Parathyroid adenoma (tissue), 2 donors: ENCODE measurements at regions not wholly inside any gene's neighbourhood (a gene's known extent, or its start where the extent isn't known, plus 50 kb on each side); places are given as distances from the start of the nearest gene placed in this dataset.
A peak's percentile ranks its signal among the peaks of the same experiment; 100 is the strongest.

Source experiments
- H2AFZ ChIP-seq: fragments of 300-600 bp; sonication (generic); one replicate; pipeline ENCODE4 v1.7.0; 2017; ENCODE audit warnings: antibody characterized with exemption, mild to moderate bottlenecking
- H3K27ac ChIP-seq: fragments of 300-600 bp; sonication (generic); one replicate; pipeline ENCODE4 v1.7.0; 2017
- H3K27me3 ChIP-seq: fragments of 300-600 bp; sonication (generic); one replicate; pipeline ENCODE4 v1.7.0; 2017; ENCODE audit warnings: low read length; ENCODE audit not compliant: control insufficient read depth, insufficient read depth
- H3K36me3 ChIP-seq: fragments of 300-600 bp; sonication (generic); one replicate; pipeline ENCODE4 v1.7.0; 2017; ENCODE audit warnings: low read length; ENCODE audit not compliant: control insufficient read depth, insufficient read depth
- H3K4me1 ChIP-seq: fragments of 300-600 bp; sonication (generic); one replicate; pipeline ENCODE4 v1.7.0; 2017; ENCODE audit warnings: control low read depth
- H3K4me2 ChIP-seq: fragments of 300-600 bp; sonication (generic); one replicate; pipeline ENCODE4 v1.7.0; 2017; ENCODE audit warnings: low read length
- H3K4me3 ChIP-seq: fragments of 300-600 bp; sonication (generic); one replicate; pipeline ENCODE4 v1.7.0; 2017; ENCODE audit warnings: low read depth, low read length
- H3K79me2 ChIP-seq: fragments of 300-600 bp; sonication (generic); one replicate; pipeline ENCODE4 v1.7.0; 2017; ENCODE audit warnings: control low read depth
- H3K9ac ChIP-seq: fragments of 300-600 bp; sonication (generic); one replicate; pipeline ENCODE4 v1.7.0; 2017; ENCODE audit warnings: mild to moderate bottlenecking
- H3K9me3 ChIP-seq: fragments of 300-600 bp; sonication (generic); one replicate; pipeline ENCODE4 v1.7.0; 2017; ENCODE audit warnings: low read length; ENCODE audit not compliant: control insufficient read depth
- TF ChIP-seq, protein P1 (sequence below): fragments of 300-600 bp; sonication (generic); IDR thresholded peaks from one replicate; pipeline ENCODE4 v1.7.0; 2017; ENCODE audit warnings: antibody characterized with exemption, mild to moderate bottlenecking
- donor health status: primary hyperparathyroidism.

DNA sequence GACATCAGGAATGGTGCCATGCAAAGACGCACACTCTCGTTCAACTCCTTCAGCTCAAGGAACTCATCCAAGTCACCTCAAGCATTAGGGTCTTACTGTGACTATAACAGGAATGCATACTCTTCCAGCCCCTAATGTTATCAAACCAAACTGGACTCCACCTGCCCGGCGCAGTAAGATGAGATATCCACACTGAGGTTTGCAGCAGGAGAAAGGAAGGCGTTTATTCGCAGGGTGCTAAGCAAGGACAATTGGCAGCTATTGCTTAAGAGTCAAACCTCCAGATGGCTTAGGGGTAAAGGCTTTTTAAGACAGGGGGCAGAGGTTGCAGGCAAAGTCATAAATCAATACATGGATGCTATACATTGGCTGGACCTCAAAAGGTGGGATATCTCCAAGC is 159.4 kb upstream of the TAB2 start:
- TF ChIP-seq, protein P1, sequence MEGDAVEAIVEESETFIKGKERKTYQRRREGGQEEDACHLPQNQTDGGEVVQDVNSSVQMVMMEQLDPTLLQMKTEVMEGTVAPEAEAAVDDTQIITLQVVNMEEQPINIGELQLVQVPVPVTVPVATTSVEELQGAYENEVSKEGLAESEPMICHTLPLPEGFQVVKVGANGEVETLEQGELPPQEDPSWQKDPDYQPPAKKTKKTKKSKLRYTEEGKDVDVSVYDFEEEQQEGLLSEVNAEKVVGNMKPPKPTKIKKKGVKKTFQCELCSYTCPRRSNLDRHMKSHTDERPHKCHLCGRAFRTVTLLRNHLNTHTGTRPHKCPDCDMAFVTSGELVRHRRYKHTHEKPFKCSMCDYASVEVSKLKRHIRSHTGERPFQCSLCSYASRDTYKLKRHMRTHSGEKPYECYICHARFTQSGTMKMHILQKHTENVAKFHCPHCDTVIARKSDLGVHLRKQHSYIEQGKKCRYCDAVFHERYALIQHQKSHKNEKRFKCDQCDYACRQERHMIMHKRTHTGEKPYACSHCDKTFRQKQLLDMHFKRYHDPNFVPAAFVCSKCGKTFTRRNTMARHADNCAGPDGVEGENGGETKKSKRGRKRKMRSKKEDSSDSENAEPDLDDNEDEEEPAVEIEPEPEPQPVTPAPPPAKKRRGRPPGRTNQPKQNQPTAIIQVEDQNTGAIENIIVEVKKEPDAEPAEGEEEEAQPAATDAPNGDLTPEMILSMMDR, result no peak
- no peak overlapping the region for H2AFZ ChIP-seq

DNA sequence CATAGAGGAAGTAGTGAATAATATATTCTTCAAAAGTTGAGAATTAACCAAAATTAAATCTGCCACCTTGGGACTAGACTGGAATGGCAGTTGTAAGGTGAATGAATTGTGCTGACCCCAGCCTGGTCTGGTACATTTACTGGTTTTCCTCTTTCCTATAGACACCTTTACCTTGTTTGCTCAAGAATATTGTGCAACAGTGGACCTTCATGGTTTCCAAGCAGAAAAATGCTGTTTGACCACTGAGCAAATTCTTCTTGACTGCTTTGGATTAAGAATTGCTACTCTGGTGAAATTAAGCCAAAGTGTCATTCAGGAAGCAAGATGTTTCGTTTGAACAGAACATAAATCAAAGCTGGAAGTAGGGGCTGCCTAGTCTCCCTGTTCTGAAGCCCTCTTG is 156.6 kb upstream of the TAB2 start:
- H3K4me3 ChIP-seq, result no peak overlapping the region
- TF ChIP-seq, protein P1, result no peak
- H3K27ac ChIP-seq, result no peak overlapping the region
- no peaks in the 10 kb centered on the region for H3K27me3 ChIP-seq
- H3K36me3 ChIP-seq, result no peaks in the 10 kb centered on the region
- H3K4me2 ChIP-seq, result no peak overlapping the region
- H3K4me1 ChIP-seq, result no peaks in the 10 kb centered on the region
- no peaks in the 10 kb centered on the region for H3K79me2 ChIP-seq
- H3K9me3 ChIP-seq, result no peaks in the 10 kb centered on the region
- no peak overlapping the region for H2AFZ ChIP-seq
- H3K9ac ChIP-seq, result no peak overlapping the region

More for the DNA sequence above, 159.4 kb upstream of the TAB2 start:
- H3K79me2 ChIP-seq, result no peaks in the 10 kb centered on the region
- no peak overlapping the region for H3K4me3 ChIP-seq
- no peaks in the 10 kb centered on the region for H3K4me1 ChIP-seq
- no peak overlapping the region for H3K4me2 ChIP-seq
- H3K9me3 ChIP-seq, result no peaks in the 10 kb centered on the region
- no peak overlapping the region for H3K9ac ChIP-seq
- no peak overlapping the region for H3K27ac ChIP-seq
- H3K36me3 ChIP-seq, result no peaks in the 10 kb centered on the region
- H3K27me3 ChIP-seq, result no peaks in the 10 kb centered on the region

DNA sequence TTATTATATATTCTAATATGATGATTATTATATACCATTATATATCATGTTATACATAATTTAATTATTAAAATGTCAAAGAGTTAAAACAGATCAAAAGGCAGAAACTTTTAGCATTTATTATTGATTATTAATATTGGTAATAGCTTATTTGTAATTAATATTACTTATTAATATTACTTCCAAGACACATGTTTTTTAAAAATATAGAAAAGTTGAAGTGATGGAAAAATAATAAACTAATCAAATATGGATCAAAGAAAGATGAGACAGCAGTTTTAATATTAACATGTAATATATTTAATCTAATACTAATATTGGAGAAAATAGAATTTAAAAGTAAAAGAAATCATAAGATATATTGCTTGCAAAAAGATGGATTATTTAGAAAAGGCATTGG is 154.6 kb upstream of the TAB2 start:
- no peaks in the 10 kb centered on the region for H3K79me2 ChIP-seq
- H3K27me3 ChIP-seq, result no peaks in the 10 kb centered on the region
- H3K9me3 ChIP-seq, result no peaks in the 10 kb centered on the region
- no peak overlapping the region for H3K4me3 ChIP-seq
- no peak overlapping the region for H3K9ac ChIP-seq
- TF ChIP-seq, protein P1, result no peak
- H2AFZ ChIP-seq, result no peak overlapping the region
- peaks cover 9% of the 10 kb centered on the region for H3K4me1 ChIP-seq
- H3K36me3 ChIP-seq, result no peaks in the 10 kb centered on the region
- H3K4me2 ChIP-seq, result no peak overlapping the region
- no peak overlapping the region for H3K27ac ChIP-seq

DNA sequence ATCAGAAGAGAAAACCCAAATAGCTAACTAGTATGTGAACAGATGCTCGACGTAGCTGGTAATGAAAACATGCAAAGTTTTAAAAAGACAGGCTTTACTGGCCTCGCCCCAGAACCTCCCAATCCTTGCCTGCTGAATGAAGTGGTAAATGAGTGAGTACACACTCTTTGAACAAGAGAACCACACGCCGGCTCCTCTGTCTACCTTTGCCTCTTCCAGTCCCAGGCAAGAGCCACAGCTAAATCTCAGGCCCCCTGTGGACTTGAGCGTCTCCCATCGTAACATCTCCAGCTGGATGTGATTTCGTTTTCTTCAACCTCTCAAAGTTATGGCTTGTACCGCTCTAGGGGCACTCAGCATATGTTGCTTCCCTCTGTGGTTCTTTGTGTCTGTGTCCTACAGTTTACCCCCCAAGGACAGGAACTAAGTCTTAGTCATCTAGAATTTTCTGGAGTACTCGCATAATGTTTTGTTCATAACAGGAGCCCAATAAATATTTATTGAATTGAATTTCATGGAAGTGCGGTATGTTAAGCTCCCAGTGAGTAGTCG is 153.2 kb upstream of the TAB2 start:
- no peak overlapping the region for H3K4me3 ChIP-seq
- H3K36me3 ChIP-seq, result no peaks in the 10 kb centered on the region
- no peak overlapping the region for H3K4me2 ChIP-seq
- H3K27me3 ChIP-seq, result no peaks in the 10 kb centered on the region
- H3K27ac ChIP-seq, result no peak overlapping the region
- no peaks in the 10 kb centered on the region for H3K79me2 ChIP-seq
- TF ChIP-seq, protein P1, result no peak
- H2AFZ ChIP-seq, result no peak overlapping the region
- H3K9ac ChIP-seq, result no peak overlapping the region
- H3K9me3 ChIP-seq, result no peaks in the 10 kb centered on the region
- H3K4me1 ChIP-seq, result peaks cover 9% of the 10 kb centered on the region

DNA sequence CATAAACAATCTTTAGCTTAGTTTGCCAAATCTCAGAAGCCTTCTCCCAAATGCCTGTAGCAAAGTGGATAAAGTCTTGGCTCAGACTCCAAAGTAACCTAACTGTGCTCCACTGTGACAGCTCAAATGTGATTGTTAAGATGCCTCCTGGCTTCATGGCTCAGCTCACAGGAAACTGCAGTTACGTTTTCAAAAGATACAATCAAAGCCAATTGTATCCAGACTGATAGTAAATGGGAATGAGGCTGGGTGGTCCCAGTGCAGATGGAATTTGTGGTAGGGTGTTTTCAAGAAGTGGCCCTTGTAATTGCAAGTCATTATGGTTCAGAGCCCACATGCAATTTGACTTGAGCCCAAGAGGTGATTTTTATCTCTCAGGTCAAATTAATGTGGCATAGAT is 151.2 kb upstream of the TAB2 start:
- H3K4me2 ChIP-seq, result no peak overlapping the region

More for the DNA sequence above, 151.2 kb upstream of the TAB2 start:
- Histone ChIP-seq H3K27ac (no peak overlapping the region), H3K4me1 (peaks cover 9% of the 10 kb centered on the region), H3K79me2 (no peaks in the 10 kb centered on the region), H2AFZ (peak overlapping the region; percentile 36), H3K9me3 (no peaks in the 10 kb centered on the region), H3K36me3 (no peaks in the 10 kb centered on the region), H3K9ac (no peak overlapping the region), H3K4me3 (no peak overlapping the region), H3K27me3 (no peaks in the 10 kb centered on the region)
- TF ChIP-seq, protein P1, result no peak
